ENCODE measurements at regions not wholly inside any gene's neighbourhood (a gene's known extent, or its start where the extent isn't known, plus 50 kb on each side); places are given as distances from the start of the nearest gene placed in this dataset.

GRCh38 chr5:8033261-8033660, 164.3 kb downstream of the MTRR start:
- Histone ChIP-seq H3K4me1 (ENCODE audit: control insufficient read depth, insufficient read depth, low read length) (no peaks in the 10 kb centered on the region), H3K9me3 (replicated peaks; ENCODE audit: control insufficient read depth, insufficient read depth, low read length) (no peaks in the 10 kb centered on the region), H2AFZ (ENCODE audit: control insufficient read depth, low read depth, low read length) (no peak overlapping the region), H3K9ac (ENCODE audit: control insufficient read depth, insufficient read depth, low read length) (no peak overlapping the region), H3K79me2 (ENCODE audit: control insufficient read depth, insufficient read depth, low read length) (no peaks in the 10 kb centered on the region), H3K4me2 (ENCODE audit: control insufficient read depth, insufficient read depth) (no peak overlapping the region), H3K36me3 (ENCODE audit: control insufficient read depth in 2 of 2, insufficient read depth in 2 of 2, low read length in 1 of 2) (no peaks in the 10 kb centered on the region), H3K27me3 (replicated peaks in 1 of 2; ENCODE audit: control insufficient read depth in 2 of 2, insufficient read depth in 2 of 2, low read length in 1 of 2) (no peaks in the 10 kb centered on the region), H4K20me1 (ENCODE audit: control insufficient read depth, insufficient read depth) (no peaks in the 10 kb centered on the region), H3K4me3 (no peak overlapping the region), H3K27ac (ENCODE audit: control insufficient read depth, insufficient read depth) (no peak overlapping the region)
- FAIRE-seq (no peak), DNase-seq (ENCODE audit: low read depth, low spot score) (no peak), ATAC-seq (no peak)
- POLR2A ChIA-PET, result no interaction called here
- SMC1A ChIA-PET (ENCODE audit: uncharacterized antibody, unreplicated experiment), result interaction anchor here (1.0 kb wide), 1 partner anchor 603 kb away, joined by 3 read pairs; no protein-coding TSS in a partner anchor
- intact Hi-C loops (cut with micrococcal nuclease; ENCODE audit: unreplicated experiment), result no loop called here
- in situ Hi-C loops (cut with MboI), result no loop called here
- BruUV-seq (replicated peaks), result no TSS peak
- WGBS (ENCODE audit: insufficient coverage, insufficient replicate concordance, low lambda C conversion rate, missing lambda C conversion rate), result 38% methylated on average over 3 of the region's 3 CpGs
- RAD21 ChIA-PET (ENCODE audit: unreplicated experiment), result no interaction called here
- CTCF ChIA-PET, result no interaction called here
- TF ChIP-seq HCFC1 (IDR thresholded peaks at IDR 0.05; ENCODE audit: low read length), result no peak

- Histone ChIP-seq H3K4me3 (no peak overlapping the region), H3K4me2 (ENCODE audit: control insufficient read depth, insufficient read depth) (no peak overlapping the region), H3K4me1 (ENCODE audit: control insufficient read depth, insufficient read depth, low read length) (no peaks in the 10 kb centered on the region), H3K9ac (ENCODE audit: control insufficient read depth, insufficient read depth, low read length) (no peak overlapping the region), H3K27ac (ENCODE audit: control insufficient read depth, insufficient read depth) (no peak overlapping the region), H3K36me3 (ENCODE audit: control insufficient read depth in 2 of 2, insufficient read depth in 2 of 2, low read length in 1 of 2) (no peaks in the 10 kb centered on the region), H2AFZ (ENCODE audit: control insufficient read depth, low read depth, low read length) (no peak overlapping the region), H3K79me2 (ENCODE audit: control insufficient read depth, insufficient read depth, low read length) (no peaks in the 10 kb centered on the region), H4K20me1 (ENCODE audit: control insufficient read depth, insufficient read depth) (no peaks in the 10 kb centered on the region), H3K27me3 (replicated peaks in 1 of 2; ENCODE audit: control insufficient read depth in 2 of 2, insufficient read depth in 2 of 2, low read length in 1 of 2) (no peaks in the 10 kb centered on the region), H3K9me3 (replicated peaks; ENCODE audit: control insufficient read depth, insufficient read depth, low read length) (no peaks in the 10 kb centered on the region)
- no peak for DNase-seq (ENCODE audit: low read depth, low spot score)
- in situ Hi-C loops (cut with MboI) (no loop called here), intact Hi-C loops (cut with micrococcal nuclease; ENCODE audit: unreplicated experiment) (no loop called here)
- no peak for ATAC-seq
- SMC1A ChIA-PET (ENCODE audit: uncharacterized antibody, unreplicated experiment), result no interaction called here
- no TSS peak for BruUV-seq (replicated peaks)
- FAIRE-seq, result no peak
- 12% methylated on average over 6 of the region's 6 CpGs for WGBS (ENCODE audit: insufficient coverage, insufficient replicate concordance, low lambda C conversion rate, missing lambda C conversion rate)
- CTCF ChIA-PET, result no interaction called here
- RAD21 ChIA-PET (ENCODE audit: unreplicated experiment), result no interaction called here
- POLR2A ChIA-PET, result no interaction called here
- no peak for TF ChIP-seq SP1 (IDR thresholded peaks at IDR 0.05; ENCODE audit: low read depth, low read length)
- no peak for TF ChIP-seq CREB1 (IDR thresholded peaks at IDR 0.05; ENCODE audit: low read depth)
- TF ChIP-seq IRF3 (IDR thresholded peaks at IDR 0.05), result no peak
- TF ChIP-seq IKZF2 (IDR thresholded peaks at IDR 0.05), result no peak
- TF ChIP-seq RAD21 (IDR thresholded peaks at IDR 0.05; ENCODE audit: insufficient read depth, low read depth, low read length), result no peak
- no peak for TF ChIP-seq USF2 (IDR thresholded peaks at IDR 0.05; ENCODE audit: borderline replicate concordance, low read depth, low read length)
- TF ChIP-seq NFIC (IDR thresholded peaks at IDR 0.05; ENCODE audit: low read depth, low read length), result no peak
- no peak for TF ChIP-seq GATAD2B (conservative IDR thresholded peaks at IDR 0.05; ENCODE audit: low read depth)
- TF ChIP-seq CBX3 (IDR thresholded peaks at IDR 0.05; ENCODE audit: borderline replicate concordance, low read depth), result no peak
- TF ChIP-seq CUX1 (IDR thresholded peaks at IDR 0.05; ENCODE audit: insufficient replicate concordance, low read depth, low read length), result no peak
Observed at GRCh38 chr5:8034852-8035251, 165.9 kb downstream of the MTRR start.

Data from GM12878 (cell line).